ENCODE measurements at regions not wholly inside any gene's neighbourhood (a gene's known extent, or its start where the extent isn't known, plus 50 kb on each side); places are given as distances from the start of the nearest gene placed in this dataset.

GRCh38 chr18:71426441-71426840 is 1117.7 kb downstream of the CBLN2 start:
- intact Hi-C loops (cut with DNase I): no loop called here

GRCh38 chr18:71405169-71405809 is 1116.4 kb downstream of the SOCS6 start:
- no peak overlapping the region for H3K27ac ChIP-seq (ENCODE audit: low read depth in 2 of 2, low read length in 2 of 2)
- no peak overlapping the region for H3K4me3 ChIP-seq (ENCODE audit: low read length in 3 of 3)
- H3K9me3 ChIP-seq (ENCODE audit: control insufficient read depth in 2 of 3, insufficient read depth in 1 of 3, low read length in 3 of 3): no peaks in the 10 kb centered on the region
- H3K27me3 ChIP-seq (ENCODE audit: control insufficient read depth, insufficient read depth, low read length): no peaks in the 10 kb centered on the region
- H3K36me3 ChIP-seq (ENCODE audit: control insufficient read depth in 2 of 3, insufficient read depth in 3 of 3, low read length in 3 of 3): no peaks in the 10 kb centered on the region
- intact Hi-C loops (cut with DNase I): no loop called here
- DNase-seq: peak in 2 of 5 donors; percentile 26 to 40
- no peak overlapping the region for H3K9ac ChIP-seq (ENCODE audit: low read length in 3 of 3)
- no peaks in the 10 kb centered on the region for H3K4me1 ChIP-seq (ENCODE audit: control insufficient read depth in 2 of 3, insufficient read depth in 2 of 3, low read depth in 1 of 3, low read length in 3 of 3)
- no peak for FAIRE-seq
- no peak for TF ChIP-seq CTCF (IDR thresholded peaks at IDR 0.05; ENCODE audit: borderline replicate concordance, extremely low read depth, insufficient read depth)

More at GRCh38 chr18:71426441-71426840, 1117.7 kb downstream of the CBLN2 start:
- Histone ChIP-seq H3K36me3 (ENCODE audit: control insufficient read depth in 2 of 3, insufficient read depth in 3 of 3, low read length in 3 of 3) (no peaks in the 10 kb centered on the region), H3K9me3 (ENCODE audit: control insufficient read depth in 2 of 3, insufficient read depth in 1 of 3, low read length in 3 of 3) (no peaks in the 10 kb centered on the region), H3K27ac (ENCODE audit: low read depth in 2 of 2, low read length in 2 of 2) (no peak overlapping the region), H3K27me3 (ENCODE audit: control insufficient read depth, insufficient read depth, low read length) (no peaks in the 10 kb centered on the region), H3K4me1 (ENCODE audit: control insufficient read depth in 2 of 3, insufficient read depth in 2 of 3, low read depth in 1 of 3, low read length in 3 of 3) (no peaks in the 10 kb centered on the region), H3K4me3 (ENCODE audit: low read length in 3 of 3) (no peak overlapping the region), H3K9ac (ENCODE audit: low read length in 3 of 3) (no peak overlapping the region)
- no peak for TF ChIP-seq CTCF (IDR thresholded peaks at IDR 0.05; ENCODE audit: borderline replicate concordance, extremely low read depth, insufficient read depth)
- DNase-seq: no peak
- no peak for FAIRE-seq

- no peaks in the 10 kb centered on the region for H3K36me3 ChIP-seq (ENCODE audit: control insufficient read depth in 2 of 3, insufficient read depth in 3 of 3, low read length in 3 of 3)
- intact Hi-C loops (cut with DNase I): no loop called here
- no peak for FAIRE-seq
- no peak overlapping the region for H3K4me3 ChIP-seq (ENCODE audit: low read length in 3 of 3)
- TF ChIP-seq CTCF (IDR thresholded peaks at IDR 0.05; ENCODE audit: borderline replicate concordance, extremely low read depth, insufficient read depth): no peak
- no peaks in the 10 kb centered on the region for H3K4me1 ChIP-seq (ENCODE audit: control insufficient read depth in 2 of 3, insufficient read depth in 2 of 3, low read depth in 1 of 3, low read length in 3 of 3)
- no peak overlapping the region for H3K9ac ChIP-seq (ENCODE audit: low read length in 3 of 3)
- DNase-seq: no peak
- no peak overlapping the region for H3K27ac ChIP-seq (ENCODE audit: low read depth in 2 of 2, low read length in 2 of 2)
- H3K9me3 ChIP-seq (ENCODE audit: control insufficient read depth in 2 of 3, insufficient read depth in 1 of 3, low read length in 3 of 3): no peaks in the 10 kb centered on the region
- H3K27me3 ChIP-seq (ENCODE audit: control insufficient read depth, insufficient read depth, low read length): no peaks in the 10 kb centered on the region
Measured at GRCh38 chr18:71403501-71403900, 1114.7 kb downstream of the SOCS6 start.

- H3K27ac ChIP-seq (ENCODE audit: low read depth in 2 of 2, low read length in 2 of 2): no peak overlapping the region
- no peak overlapping the region for H3K4me3 ChIP-seq (ENCODE audit: low read length in 3 of 3)
- FAIRE-seq (no peak), DNase-seq (peak in 3 of 5 donors; percentile 29 to 58 (median 33))
- no peaks in the 10 kb centered on the region for H3K27me3 ChIP-seq (ENCODE audit: control insufficient read depth, insufficient read depth, low read length)
- no peaks in the 10 kb centered on the region for H3K36me3 ChIP-seq (ENCODE audit: control insufficient read depth in 2 of 3, insufficient read depth in 3 of 3, low read length in 3 of 3)
- no peaks in the 10 kb centered on the region for H3K9me3 ChIP-seq (ENCODE audit: control insufficient read depth in 2 of 3, insufficient read depth in 1 of 3, low read length in 3 of 3)
- no peaks in the 10 kb centered on the region for H3K4me1 ChIP-seq (ENCODE audit: control insufficient read depth in 2 of 3, insufficient read depth in 2 of 3, low read depth in 1 of 3, low read length in 3 of 3)
- no peak overlapping the region for H3K9ac ChIP-seq (ENCODE audit: low read length in 3 of 3)
- TF ChIP-seq CTCF (IDR thresholded peaks at IDR 0.05; ENCODE audit: borderline replicate concordance, extremely low read depth, insufficient read depth): peak; percentile 57
- intact Hi-C loops (cut with DNase I): no loop called here
Measured at GRCh38 chr18:71398531-71398930, 1109.7 kb downstream of the SOCS6 start.
